Adrenal gland (tissue), 9 donors: ENCODE measurements at regions not wholly inside any gene's neighbourhood (a gene's known extent, or its start where the extent isn't known, plus 50 kb on each side); places are given as distances from the start of the nearest gene placed in this dataset.

Experiments
- DNase-seq, 7 donors: peaks; one replicate each; pipeline ENCODE4 v3.0.0-alpha.2; 2019 to 2020
- H3K27ac ChIP-seq, 5 donors: fragments of 200-600 bp; sonication (generic) in 4 of 5; 1 replicate in 3 of 5; 2 replicates in 2 of 5; pipeline versions ENCODE4 v1.5.1 to v1.8.0; 2016 to 2020; ENCODE audit warnings: mild to moderate bottlenecking in 1 of 5
- H3K27me3 ChIP-seq: fragments of 200-600 bp; 2 replicates; pipeline ENCODE4 v1.8.0; 2021
- H3K36me3 ChIP-seq, 2 donors: fragments of 200-600 bp; replicated peaks in 1 of 2; 1 replicate in 1 of 2; 2 replicates in 1 of 2; pipeline versions ENCODE4 v1.5.1 to v1.8.0; 2018 to 2022
- H3K4me1 ChIP-seq, 2 donors: fragments of 200-600 bp; replicated peaks in 1 of 2; 1 replicate in 1 of 2; 2 replicates in 1 of 2; pipeline versions ENCODE4 v1.5.1 to v1.8.0; 2018 to 2021
- H3K4me3 ChIP-seq, 4 donors: fragments of 200-600 bp; sonication (generic) in 3 of 4; one replicate each; pipeline ENCODE4 v1.5.1; 2016 to 2018
- H3K9me3 ChIP-seq, 3 donors: fragments of 200-600 bp; sonication (generic) in 1 of 3; replicated peaks in 1 of 3; 1 replicate in 2 of 3; 2 replicates in 1 of 3; pipeline versions ENCODE4 v1.5.1 to v1.8.0; 2016 to 2021
- CTCF ChIP-seq, 6 experiments: fragments of 450-650 bp in 4 of 6; fragments of 200-600 bp in 2 of 6; sonication (generic) in 1 of 6; IDR thresholded peaks; 1 replicate in 5 of 6; 2 replicates in 1 of 6; pipeline versions ENCODE4 v1.5.1 to v1.8.0; 2016 to 2021; ENCODE audit warnings: antibody characterized with exemption in 6 of 6, mild to moderate bottlenecking in 2 of 6, moderate library complexity in 1 of 6
- POLR2A ChIP-seq, 2 donors: fragments of 450-650 bp; IDR thresholded peaks; one replicate each; pipeline ENCODE4 v1.6.1; 2017; ENCODE audit warnings: antibody characterized with exemption in 2 of 2, mild to moderate bottlenecking in 2 of 2, moderate library complexity in 1 of 2
- whole genome bisulfite sequencing, 4 donors: extraction: QIAGEN DNeasy Blood & Tissue Kit in 2 of 4; methylation state at CpG; one replicate each; pipeline versions ENCODE4 v1.1.5 to v1.1.7; 2013 to 2017; 5-methylcytosine and 5-hydroxymethylcytosine counted together
- intact Hi-C, 2 donors: fragments of 100-400 bp; cut with DNase I; formaldehyde crosslinking; loops; one replicate each; pipeline versions ENCODE4 v1.14.1 to v1.15.0; 2022 to 2023
- donor health status: healthy with polysubstance abuse.
- donor health status: Bipolar disorder and iron deficiency.
- donor health status: DM: yes; HTN: yes; CAD: no.
- donor health status: DM: no; HTN: no; CAD: no.
- donor health status: DM: no; HTN: no; CAD: no.

GRCh38 chrX:151821226-151821625 lies 86.7 kb downstream of the CNGA2 start:
- Histone ChIP-seq H3K27me3 (no peaks in the 10 kb centered on the region), H3K9me3 (no peaks in the 10 kb centered on the region), H3K27ac (no peak overlapping the region), H3K4me1 (no peaks in the 10 kb centered on the region), H3K4me3 (no peak overlapping the region), H3K36me3 (no peaks in the 10 kb centered on the region)
- intact Hi-C loops, result no loop called here
- DNase-seq, result no peak
- no peak for TF ChIP-seq CTCF (IDR thresholded peaks at IDR 0.05)
- no peak for TF ChIP-seq POLR2A (IDR thresholded peaks at IDR 0.05)
- 81 to 89% (median 82%) methylated on average over 10 of the region's 10 CpGs; no CpG with 5 or more reads in 1 of the 4 donors for WGBS, 4 donors

GRCh38 chrX:151825007-151825406 lies 87.7 kb upstream of the MAGEA4 start:
- no peaks in the 10 kb centered on the region for H3K4me1 ChIP-seq
- intact Hi-C loops, result no loop called here
- no peak for DNase-seq
- no peaks in the 10 kb centered on the region for H3K36me3 ChIP-seq
- WGBS, 4 donors, result 61 to 78% (median 69%) methylated on average over 3 of the region's 3 CpGs
- H3K9me3 ChIP-seq, result no peaks in the 10 kb centered on the region
- H3K4me3 ChIP-seq, result no peak overlapping the region
- H3K27me3 ChIP-seq, result no peaks in the 10 kb centered on the region
- H3K27ac ChIP-seq, result no peak overlapping the region
- no peak for TF ChIP-seq CTCF (IDR thresholded peaks at IDR 0.05)
- no peak for TF ChIP-seq POLR2A (IDR thresholded peaks at IDR 0.05)

GRCh38 chrX:151825925-151826485 lies 86.7 kb upstream of the MAGEA4 start:
- peak overlapping the region in 1 of 5 donors; percentile 22 for H3K27ac ChIP-seq
- TF ChIP-seq CTCF (IDR thresholded peaks at IDR 0.05) (peak in 5 of 6 experiments; percentile 29 to 45 (median 38)), POLR2A (IDR thresholded peaks at IDR 0.05) (no peak)
- H3K4me3 ChIP-seq, result no peak overlapping the region
- H3K27me3 ChIP-seq, result peaks cover 7% of the 10 kb centered on the region
- H3K4me1 ChIP-seq, result no peaks in the 10 kb centered on the region
- DNase-seq, result peak in 6 of 7 donors; percentile 15 to 54 (median 28)
- H3K36me3 ChIP-seq, result no peaks in the 10 kb centered on the region
- intact Hi-C loops, result no loop called here
- no peaks in the 10 kb centered on the region for H3K9me3 ChIP-seq
- 50 to 89% (median 77%) methylated on average over 4 of the region's 4 CpGs for WGBS, 4 donors

- Histone ChIP-seq H3K4me3 (no peak overlapping the region), H3K36me3 (no peaks in the 10 kb centered on the region), H3K27ac (no peak overlapping the region), H3K9me3 (no peaks in the 10 kb centered on the region), H3K27me3 (peaks cover 7% of the 10 kb centered on the region), H3K4me1 (no peaks in the 10 kb centered on the region)
- intact Hi-C loops, result no loop called here
- 75 to 85% (median 79%) methylated on average over 2 of the region's 2 CpGs for WGBS, 4 donors
- TF ChIP-seq CTCF (IDR thresholded peaks at IDR 0.05) (no peak), POLR2A (IDR thresholded peaks at IDR 0.05) (no peak)
- DNase-seq, result no peak
Measured at GRCh38 chrX:151828439-151829080, 84.1 kb upstream of the MAGEA4 start.
